ENCODE measurements at regions not wholly inside any gene's neighbourhood (a gene's known extent, or its start where the extent isn't known, plus 50 kb on each side); places are given as distances from the start of the nearest gene placed in this dataset.

- TF ChIP-seq ARNTL (CRISPR knock-in tag; IDR thresholded peaks at IDR 0.05; ENCODE audit: borderline replicate concordance, low read depth): no peak
- no peak for TF ChIP-seq BACH2 (CRISPR knock-in tag; IDR thresholded peaks at IDR 0.05; ENCODE audit: borderline replicate concordance)
- no peak for TF ChIP-seq CSDC2 (CRISPR knock-in tag; IDR thresholded peaks at IDR 0.05)
- TF ChIP-seq RARB (CRISPR knock-in tag; IDR thresholded peaks at IDR 0.05): no peak
- TF ChIP-seq PPARA (CRISPR knock-in tag; IDR thresholded peaks at IDR 0.05; ENCODE audit: borderline replicate concordance): no peak
Observed at GRCh38 chr11:23727794-23728193, 769.1 kb upstream of the LUZP2 start (continued).

GRCh38 chr11:23729088-23729487 lies 767.8 kb upstream of the LUZP2 start:
- TF ChIP-seq CREB5 (CRISPR knock-in tag; IDR thresholded peaks at IDR 0.05; ENCODE audit: low read depth) (no peak), TCF4 (CRISPR knock-in tag; IDR thresholded peaks at IDR 0.05; ENCODE audit: borderline replicate concordance) (no peak)
- ATAC-seq: no peak

- no peak for ATAC-seq
- TF ChIP-seq ZNF8 (CRISPR knock-in tag; IDR thresholded peaks at IDR 0.05): no peak
- no peak for TF ChIP-seq PATZ1 (CRISPR knock-in tag; IDR thresholded peaks at IDR 0.05; ENCODE audit: borderline replicate concordance)
- TF ChIP-seq ISL1 (CRISPR knock-in tag; IDR thresholded peaks at IDR 0.05): no peak
- TF ChIP-seq ZNF565 (CRISPR knock-in tag; conservative IDR thresholded peaks at IDR 0.05; ENCODE audit: low read depth): no peak
- TF ChIP-seq SNAI2 (CRISPR knock-in tag; IDR thresholded peaks at IDR 0.05): no peak
- TF ChIP-seq RARB (CRISPR knock-in tag; IDR thresholded peaks at IDR 0.05): no peak
- TF ChIP-seq CREB5 (CRISPR knock-in tag; IDR thresholded peaks at IDR 0.05; ENCODE audit: low read depth): no peak
Observed at GRCh38 chr11:23730307-23730998, 766.4 kb upstream of the LUZP2 start.

GRCh38 chr11:23732026-23732425 lies 764.8 kb upstream of the LUZP2 start:
- no peak for ATAC-seq

More at GRCh38 chr11:23732026-23732425, 764.8 kb upstream of the LUZP2 start:
- TF ChIP-seq ZFP3 (CRISPR knock-in tag; IDR thresholded peaks at IDR 0.05) (no peak), BACH2 (CRISPR knock-in tag; IDR thresholded peaks at IDR 0.05; ENCODE audit: borderline replicate concordance) (no peak), TCF4 (CRISPR knock-in tag; IDR thresholded peaks at IDR 0.05; ENCODE audit: borderline replicate concordance) (no peak), CSRNP3 (CRISPR knock-in tag; IDR thresholded peaks at IDR 0.05) (no peak), CSDC2 (CRISPR knock-in tag; IDR thresholded peaks at IDR 0.05) (no peak), OSR1 (CRISPR knock-in tag; IDR thresholded peaks at IDR 0.05) (no peak), ESRRG (CRISPR knock-in tag; IDR thresholded peaks at IDR 0.05) (no peak), ZNF565 (CRISPR knock-in tag; conservative IDR thresholded peaks at IDR 0.05; ENCODE audit: low read depth) (no peak), TSHZ2 (CRISPR knock-in tag; IDR thresholded peaks at IDR 0.05) (no peak), PATZ1 (CRISPR knock-in tag; IDR thresholded peaks at IDR 0.05; ENCODE audit: borderline replicate concordance) (no peak), SNAI2 (CRISPR knock-in tag; IDR thresholded peaks at IDR 0.05) (no peak), GLIS3 (CRISPR knock-in tag; IDR thresholded peaks at IDR 0.05) (no peak), ARNTL (CRISPR knock-in tag; IDR thresholded peaks at IDR 0.05; ENCODE audit: borderline replicate concordance, low read depth) (no peak), ZFP30 (CRISPR knock-in tag; IDR thresholded peaks at IDR 0.05) (no peak), PPARA (CRISPR knock-in tag; IDR thresholded peaks at IDR 0.05; ENCODE audit: borderline replicate concordance) (no peak), POU6F1 (CRISPR knock-in tag; IDR thresholded peaks at IDR 0.05; ENCODE audit: borderline replicate concordance, low read depth) (no peak), ZNF8 (CRISPR knock-in tag; IDR thresholded peaks at IDR 0.05) (no peak)
